Natural killer cell (primary cell): ENCODE measurements at regions not wholly inside any gene's neighbourhood (a gene's known extent, or its start where the extent isn't known, plus 50 kb on each side); places are given as distances from the start of the nearest gene placed in this dataset.

Experiments used
- ATAC-seq, 3 donors: fragments of 150-1000 bp in 2 of 3; fragments of 200-7000 bp in 1 of 3; cut with Tn5 transposase; 1 replicate in 1 of 3; 2 replicates in 2 of 3; pipeline ENCODE4 v1.10.0; 2021; ENCODE audit warnings: mild to moderate bottlenecking in 2 of 3, moderate library complexity in 2 of 3
- DNase-seq, 2 donors: peaks; one replicate each; pipeline versions ENCODE4 v3.0.0 to v3.0.0-alpha.2; 2013 to 2021; ENCODE audit warnings: mixed read lengths in 1 of 2
- H3K27ac ChIP-seq: one replicate; pipeline ENCODE4 v1.5.1; 2013; ENCODE audit warnings: mild to moderate bottlenecking, low read length
- H3K27me3 ChIP-seq: one replicate; pipeline ENCODE4 v1.6.1; 2013; ENCODE audit warnings: low read length; ENCODE audit not compliant: control insufficient read depth, insufficient read depth
- H3K36me3 ChIP-seq: one replicate; pipeline ENCODE4 v1.6.1; 2013; ENCODE audit warnings: low read length; ENCODE audit not compliant: control insufficient read depth, insufficient read depth
- H3K4me1 ChIP-seq: one replicate; pipeline ENCODE4 v1.6.1; 2013; ENCODE audit warnings: low read length; ENCODE audit not compliant: control insufficient read depth, insufficient read depth
- H3K4me3 ChIP-seq: one replicate; pipeline ENCODE4 v1.5.1; 2013; ENCODE audit warnings: low read length
- H3K9me3 ChIP-seq: one replicate; pipeline ENCODE4 v1.6.1; 2013; ENCODE audit warnings: low read length; ENCODE audit not compliant: control insufficient read depth, insufficient read depth
- H3K27ac Mint-ChIP-seq, 2 donors: one replicate each; pipeline ENCODE4 v1.8.0; 2022; ENCODE audit warnings: mild to moderate bottlenecking in 2 of 2, mixed read lengths in 2 of 2, moderate library complexity in 1 of 2
- H3K27me3 Mint-ChIP-seq, 2 donors: one replicate each; pipeline ENCODE4 v1.8.0; 2022; ENCODE audit warnings: low read depth in 2 of 2, mixed read lengths in 2 of 2
- H3K36me3 Mint-ChIP-seq: one replicate; pipeline ENCODE4 v1.8.0; 2022; ENCODE audit warnings: mixed read lengths
- H3K4me1 Mint-ChIP-seq, 2 donors: one replicate each; pipeline ENCODE4 v1.8.0; 2022; ENCODE audit warnings: mixed read lengths in 2 of 2
- H3K4me3 Mint-ChIP-seq: one replicate; pipeline ENCODE4 v1.8.0; 2022; ENCODE audit warnings: mild to moderate bottlenecking, moderate library complexity, mixed read lengths
- H3K9me3 Mint-ChIP-seq, 2 donors: one replicate each; pipeline ENCODE4 v1.8.0; 2022; ENCODE audit warnings: mixed read lengths in 2 of 2
- WGBS: methylation state at CpG from one replicate; pipeline ENCODE4 v1.1.7; 2013; ENCODE audit warnings: missing lambda C conversion rate; ENCODE audit not compliant: insufficient coverage; 5-methylcytosine and 5-hydroxymethylcytosine counted together
- intact Hi-C: fragments of 100-400 bp; cut with micrococcal nuclease; formaldehyde crosslinking; loops from one replicate; pipeline ENCODE4 v1.14.2; 2022
- TF ChIP-seq, protein P1 (sequence below): fragments of 200-600 bp; IDR thresholded peaks from one replicate; pipeline ENCODE4 v1.8.0; 2022; ENCODE audit warnings: antibody characterized with exemption

DNA sequence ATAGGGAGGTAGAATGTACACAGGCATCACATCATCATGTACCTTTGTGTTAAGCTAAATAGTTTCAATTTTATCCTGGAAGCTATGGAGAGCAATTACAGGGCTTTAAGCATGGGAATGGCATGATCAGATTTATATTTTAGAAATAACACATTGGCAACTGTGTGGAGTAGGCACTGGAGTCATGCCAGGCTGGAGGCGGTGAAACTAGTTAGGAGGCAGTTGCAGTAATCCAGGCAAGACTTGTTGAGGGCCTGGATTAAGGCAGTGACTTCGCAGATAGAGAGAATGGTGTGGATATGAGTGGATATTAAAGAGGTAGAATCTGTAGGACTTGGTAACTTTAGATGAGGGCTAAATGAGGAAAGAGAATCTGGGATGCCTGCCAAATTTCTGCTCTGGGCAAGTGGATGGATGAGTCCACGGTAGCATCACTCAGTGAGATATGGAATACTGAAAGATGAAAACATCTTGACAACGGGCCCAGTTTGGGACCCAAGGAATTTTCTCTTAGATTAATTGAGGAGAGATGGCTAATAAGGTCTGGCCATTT, 506.2 kb downstream of the FGF9 start:
- H3K36me3 ChIP-seq: no peaks in the 10 kb centered on the region
- H3K4me1 Mint-ChIP-seq: no peaks in the 10 kb centered on the region
- TF ChIP-seq, protein P1, sequence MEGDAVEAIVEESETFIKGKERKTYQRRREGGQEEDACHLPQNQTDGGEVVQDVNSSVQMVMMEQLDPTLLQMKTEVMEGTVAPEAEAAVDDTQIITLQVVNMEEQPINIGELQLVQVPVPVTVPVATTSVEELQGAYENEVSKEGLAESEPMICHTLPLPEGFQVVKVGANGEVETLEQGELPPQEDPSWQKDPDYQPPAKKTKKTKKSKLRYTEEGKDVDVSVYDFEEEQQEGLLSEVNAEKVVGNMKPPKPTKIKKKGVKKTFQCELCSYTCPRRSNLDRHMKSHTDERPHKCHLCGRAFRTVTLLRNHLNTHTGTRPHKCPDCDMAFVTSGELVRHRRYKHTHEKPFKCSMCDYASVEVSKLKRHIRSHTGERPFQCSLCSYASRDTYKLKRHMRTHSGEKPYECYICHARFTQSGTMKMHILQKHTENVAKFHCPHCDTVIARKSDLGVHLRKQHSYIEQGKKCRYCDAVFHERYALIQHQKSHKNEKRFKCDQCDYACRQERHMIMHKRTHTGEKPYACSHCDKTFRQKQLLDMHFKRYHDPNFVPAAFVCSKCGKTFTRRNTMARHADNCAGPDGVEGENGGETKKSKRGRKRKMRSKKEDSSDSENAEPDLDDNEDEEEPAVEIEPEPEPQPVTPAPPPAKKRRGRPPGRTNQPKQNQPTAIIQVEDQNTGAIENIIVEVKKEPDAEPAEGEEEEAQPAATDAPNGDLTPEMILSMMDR: no peak
- DNase-seq (no peak), ATAC-seq (no peak)
- no peak overlapping the region for H3K4me3 ChIP-seq
- no peaks in the 10 kb centered on the region for H3K36me3 Mint-ChIP-seq
- H3K27me3 ChIP-seq: no peaks in the 10 kb centered on the region
- H3K9me3 ChIP-seq: no peaks in the 10 kb centered on the region
- no peak overlapping the region for H3K4me3 Mint-ChIP-seq
- peaks cover 5 to 7% of the 10 kb centered on the region in 2 donors for H3K9me3 Mint-ChIP-seq
- H3K27ac ChIP-seq: no peak overlapping the region
- H3K27me3 Mint-ChIP-seq: peaks cover 5 to 13% of the 10 kb centered on the region in 2 donors
- intact Hi-C loops: no loop called here
- H3K27ac Mint-ChIP-seq: no peak overlapping the region
- H3K4me1 ChIP-seq: no peaks in the 10 kb centered on the region
- WGBS: 90% methylated on average over 4 of the region's 4 CpGs

DNA sequence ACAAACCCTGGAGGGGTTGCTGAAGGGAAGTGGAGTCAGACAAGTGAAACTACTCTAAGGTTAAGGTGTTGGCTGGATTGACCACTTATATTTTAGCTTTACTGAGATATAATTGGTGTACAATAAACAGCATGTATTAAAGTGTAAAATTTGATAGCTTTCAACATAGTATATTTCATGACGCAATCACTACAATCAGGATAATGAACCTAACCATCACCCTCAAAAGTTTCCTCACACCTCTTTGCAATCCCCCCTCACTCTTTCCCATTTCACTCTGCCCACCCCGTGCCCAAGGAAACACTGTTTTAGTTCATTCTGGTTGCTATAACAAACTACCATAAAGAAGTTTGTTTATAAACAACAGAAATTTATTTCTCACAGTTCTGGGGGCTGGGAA, 508.0 kb downstream of the FGF9 start:
- Mint-ChIP-seq H3K27me3 (peaks cover 5 to 7% of the 10 kb centered on the region in 2 donors), H3K4me3 (no peak overlapping the region), H3K36me3 (no peaks in the 10 kb centered on the region), H3K27ac (no peak overlapping the region), H3K9me3 (peaks cover 5 to 7% of the 10 kb centered on the region in 2 donors), H3K4me1 (no peaks in the 10 kb centered on the region)
- Histone ChIP-seq H3K36me3 (no peaks in the 10 kb centered on the region), H3K9me3 (no peaks in the 10 kb centered on the region), H3K4me3 (no peak overlapping the region), H3K27me3 (no peaks in the 10 kb centered on the region), H3K27ac (no peak overlapping the region), H3K4me1 (no peaks in the 10 kb centered on the region)
- intact Hi-C loops: no loop called here
- no peak for ATAC-seq
- WGBS: 90% methylated on average over 2 of the region's 2 CpGs
- DNase-seq: no peak
- TF ChIP-seq, protein P1: no peak

- Histone ChIP-seq H3K36me3 (no peaks in the 10 kb centered on the region), H3K27ac (no peak overlapping the region), H3K4me1 (no peaks in the 10 kb centered on the region), H3K4me3 (no peak overlapping the region), H3K9me3 (no peaks in the 10 kb centered on the region), H3K27me3 (no peaks in the 10 kb centered on the region)
- ATAC-seq (no peak), DNase-seq (peak in 1 of 2 donors; percentile 9)
- Mint-ChIP-seq H3K27me3 (peaks cover 6 to 14% of the 10 kb centered on the region in 2 donors), H3K4me3 (no peak overlapping the region), H3K36me3 (no peaks in the 10 kb centered on the region), H3K9me3 (no peaks in the 10 kb centered on the region), H3K27ac (no peak overlapping the region), H3K4me1 (no peaks in the 10 kb centered on the region)
- intact Hi-C loops: no loop called here
- TF ChIP-seq, protein P1: no peak
- WGBS: 60% methylated on average over 2 of the region's 2 CpGs
Measured at GRCh38 chr13:22187329-22187728, 516.5 kb downstream of the FGF9 start.
